Neural cell (in vitro differentiated cells): ENCODE measurements at regions not wholly inside any gene's neighbourhood (a gene's known extent, or its start where the extent isn't known, plus 50 kb on each side); places are given as distances from the start of the nearest gene placed in this dataset.

Experiments
- CTCF ChIP-seq: fragments of 450-650 bp; IDR thresholded peaks from 2 replicates; pipeline ENCODE4 v1.5.1; 2014; ENCODE audit warnings: antibody characterized with exemption, mild to moderate bottlenecking, moderate library complexity; ENCODE audit not compliant: poor library complexity, severe bottlenecking
- EZH2 ChIP-seq: fragments of 200-600, 300-800 bp; shearing (Covaris generic), sonication (generic); IDR thresholded peaks from 2 replicates; pipeline ENCODE4 v1.6.1; 2014; ENCODE audit warnings: antibody characterized with exemption, low read length, borderline replicate concordance, mild to moderate bottlenecking; ENCODE audit not compliant: insufficient read depth, poor library complexity, severe bottlenecking
- POLR2AphosphoS5 ChIP-seq: IDR thresholded peaks from 2 replicates; pipeline ENCODE4 v1.6.1; 2012
- RAD21 ChIP-seq: fragments of 450-650 bp; conservative IDR thresholded peaks from 2 replicates; pipeline ENCODE4 v1.6.1; 2014; ENCODE audit warnings: antibody characterized with exemption, mild to moderate bottlenecking, moderate library complexity
- SMC3 ChIP-seq: fragments of 450-650 bp; conservative IDR thresholded peaks from 2 replicates; pipeline ENCODE4 v1.6.1; 2014; ENCODE audit warnings: antibody characterized with exemption, mild to moderate bottlenecking, moderate library complexity; ENCODE audit not compliant: poor library complexity
- TAF1 ChIP-seq: IDR thresholded peaks from 2 replicates; pipeline ENCODE4 v1.6.1; 2012; ENCODE audit warnings: low read depth

GRCh38 chr18:1846640-1847039, 724.7 kb downstream of the METTL4 start:
- TF ChIP-seq TAF1 (no peak), EZH2 (no peak), POLR2AphosphoS5 (no peak), CTCF (no peak), RAD21 (no peak), SMC3 (no peak)
